ENCODE measurements at regions not wholly inside any gene's neighbourhood (a gene's known extent, or its start where the extent isn't known, plus 50 kb on each side); places are given as distances from the start of the nearest gene placed in this dataset.

GRCh38 chr20:11445161-11445560 is 472.5 kb upstream of the BTBD3 start:
- no peak overlapping the region for H3K9ac ChIP-seq (ENCODE audit: low read depth in 1 of 2, low read length in 2 of 2)
- H3K4me3 ChIP-seq (ENCODE audit: low read length in 2 of 2), result no peak overlapping the region
- no peaks in the 10 kb centered on the region for H3K27me3 ChIP-seq (ENCODE audit: control insufficient read depth in 2 of 2, insufficient read depth in 2 of 2, low read length in 2 of 2)
- no peaks in the 10 kb centered on the region for H3K4me1 ChIP-seq (ENCODE audit: control insufficient read depth in 2 of 2, insufficient read depth in 2 of 2, low read length in 2 of 2)
- H3K27ac ChIP-seq (ENCODE audit: low read depth in 2 of 2, low read length in 2 of 2), result no peak overlapping the region
- H3K9me3 ChIP-seq (ENCODE audit: control insufficient read depth in 2 of 2, low read length in 2 of 2), result no peaks in the 10 kb centered on the region
- H3K36me3 ChIP-seq (ENCODE audit: control insufficient read depth in 2 of 2, insufficient read depth in 2 of 2, low read length in 2 of 2), result no peaks in the 10 kb centered on the region

GRCh38 chr20:11445891-11446290 is 471.8 kb upstream of the BTBD3 start:
- Histone ChIP-seq H3K4me3 (ENCODE audit: low read length in 2 of 2) (no peak overlapping the region), H3K4me1 (ENCODE audit: control insufficient read depth in 2 of 2, insufficient read depth in 2 of 2, low read length in 2 of 2) (no peaks in the 10 kb centered on the region), H3K27ac (ENCODE audit: low read depth in 2 of 2, low read length in 2 of 2) (no peak overlapping the region), H3K36me3 (ENCODE audit: control insufficient read depth in 2 of 2, insufficient read depth in 2 of 2, low read length in 2 of 2) (no peaks in the 10 kb centered on the region), H3K9me3 (ENCODE audit: control insufficient read depth in 2 of 2, low read length in 2 of 2) (no peaks in the 10 kb centered on the region), H3K9ac (ENCODE audit: low read depth in 1 of 2, low read length in 2 of 2) (no peak overlapping the region), H3K27me3 (ENCODE audit: control insufficient read depth in 2 of 2, insufficient read depth in 2 of 2, low read length in 2 of 2) (no peaks in the 10 kb centered on the region)

- H3K27ac ChIP-seq (ENCODE audit: low read depth in 2 of 2, low read length in 2 of 2), result no peak overlapping the region
- no peak overlapping the region for H3K4me3 ChIP-seq (ENCODE audit: low read length in 2 of 2)
- no peak overlapping the region for H3K9ac ChIP-seq (ENCODE audit: low read depth in 1 of 2, low read length in 2 of 2)
These were observed 470.2 kb upstream of the BTBD3 start for GRCh38 chr20:11447371-11448100.

GRCh38 chr20:11448554-11448953 is 469.1 kb upstream of the BTBD3 start:
- no peak overlapping the region for H3K4me3 ChIP-seq (ENCODE audit: low read length in 2 of 2)
- no peak overlapping the region for H3K9ac ChIP-seq (ENCODE audit: low read depth in 1 of 2, low read length in 2 of 2)
- H3K36me3 ChIP-seq (ENCODE audit: control insufficient read depth in 2 of 2, insufficient read depth in 2 of 2, low read length in 2 of 2), result no peaks in the 10 kb centered on the region
- no peaks in the 10 kb centered on the region for H3K27me3 ChIP-seq (ENCODE audit: control insufficient read depth in 2 of 2, insufficient read depth in 2 of 2, low read length in 2 of 2)
- H3K4me1 ChIP-seq (ENCODE audit: control insufficient read depth in 2 of 2, insufficient read depth in 2 of 2, low read length in 2 of 2), result no peaks in the 10 kb centered on the region
- no peak overlapping the region for H3K27ac ChIP-seq (ENCODE audit: low read depth in 2 of 2, low read length in 2 of 2)
- H3K9me3 ChIP-seq (ENCODE audit: control insufficient read depth in 2 of 2, low read length in 2 of 2), result no peaks in the 10 kb centered on the region

More at GRCh38 chr20:11447371-11448100, 470.2 kb upstream of the BTBD3 start:
- Histone ChIP-seq H3K9me3 (ENCODE audit: control insufficient read depth in 2 of 2, low read length in 2 of 2) (no peaks in the 10 kb centered on the region), H3K36me3 (ENCODE audit: control insufficient read depth in 2 of 2, insufficient read depth in 2 of 2, low read length in 2 of 2) (no peaks in the 10 kb centered on the region), H3K27me3 (ENCODE audit: control insufficient read depth in 2 of 2, insufficient read depth in 2 of 2, low read length in 2 of 2) (no peaks in the 10 kb centered on the region), H3K4me1 (ENCODE audit: control insufficient read depth in 2 of 2, insufficient read depth in 2 of 2, low read length in 2 of 2) (no peaks in the 10 kb centered on the region)

GRCh38 chr20:11451793-11452291 is 465.9 kb upstream of the BTBD3 start:
- no peak overlapping the region for H3K27ac ChIP-seq (ENCODE audit: low read depth in 2 of 2, low read length in 2 of 2)

GRCh38 chr20:11452326-11452725 is 465.4 kb upstream of the BTBD3 start:
- Histone ChIP-seq H3K27me3 (ENCODE audit: control insufficient read depth in 2 of 2, insufficient read depth in 2 of 2, low read length in 2 of 2) (no peaks in the 10 kb centered on the region), H3K9me3 (ENCODE audit: control insufficient read depth in 2 of 2, low read length in 2 of 2) (no peaks in the 10 kb centered on the region), H3K36me3 (ENCODE audit: control insufficient read depth in 2 of 2, insufficient read depth in 2 of 2, low read length in 2 of 2) (no peaks in the 10 kb centered on the region), H3K4me1 (ENCODE audit: control insufficient read depth in 2 of 2, insufficient read depth in 2 of 2, low read length in 2 of 2) (peaks cover 9% of the 10 kb centered on the region in 2 donors), H3K4me3 (ENCODE audit: low read length in 2 of 2) (no peak overlapping the region), H3K9ac (ENCODE audit: low read depth in 1 of 2, low read length in 2 of 2) (no peak overlapping the region), H3K27ac (ENCODE audit: low read depth in 2 of 2, low read length in 2 of 2) (no peak overlapping the region)

More at GRCh38 chr20:11451793-11452291, 465.9 kb upstream of the BTBD3 start:
- Histone ChIP-seq H3K4me1 (ENCODE audit: control insufficient read depth in 2 of 2, insufficient read depth in 2 of 2, low read length in 2 of 2) (peaks cover 9% of the 10 kb centered on the region in 2 donors), H3K4me3 (ENCODE audit: low read length in 2 of 2) (no peak overlapping the region), H3K9me3 (ENCODE audit: control insufficient read depth in 2 of 2, low read length in 2 of 2) (no peaks in the 10 kb centered on the region), H3K27me3 (ENCODE audit: control insufficient read depth in 2 of 2, insufficient read depth in 2 of 2, low read length in 2 of 2) (no peaks in the 10 kb centered on the region), H3K9ac (ENCODE audit: low read depth in 1 of 2, low read length in 2 of 2) (no peak overlapping the region), H3K36me3 (ENCODE audit: control insufficient read depth in 2 of 2, insufficient read depth in 2 of 2, low read length in 2 of 2) (no peaks in the 10 kb centered on the region)

GRCh38 chr20:11453430-11453829 is 464.3 kb upstream of the BTBD3 start:
- no peak overlapping the region for H3K4me3 ChIP-seq (ENCODE audit: low read length in 2 of 2)
- H3K9ac ChIP-seq (ENCODE audit: low read depth in 1 of 2, low read length in 2 of 2), result no peak overlapping the region
- no peak overlapping the region for H3K27ac ChIP-seq (ENCODE audit: low read depth in 2 of 2, low read length in 2 of 2)
- no peaks in the 10 kb centered on the region for H3K36me3 ChIP-seq (ENCODE audit: control insufficient read depth in 2 of 2, insufficient read depth in 2 of 2, low read length in 2 of 2)
- no peaks in the 10 kb centered on the region for H3K27me3 ChIP-seq (ENCODE audit: control insufficient read depth in 2 of 2, insufficient read depth in 2 of 2, low read length in 2 of 2)
- H3K9me3 ChIP-seq (ENCODE audit: control insufficient read depth in 2 of 2, low read length in 2 of 2), result no peaks in the 10 kb centered on the region
- H3K4me1 ChIP-seq (ENCODE audit: control insufficient read depth in 2 of 2, insufficient read depth in 2 of 2, low read length in 2 of 2), result peaks cover 9 to 11% of the 10 kb centered on the region in 2 donors

- H3K4me3 ChIP-seq (ENCODE audit: low read length in 2 of 2), result peak overlapping the region; percentile 3 to 51
- H3K9ac ChIP-seq (ENCODE audit: low read depth in 1 of 2, low read length in 2 of 2), result no peak overlapping the region
- no peaks in the 10 kb centered on the region for H3K9me3 ChIP-seq (ENCODE audit: control insufficient read depth in 2 of 2, low read length in 2 of 2)
- H3K36me3 ChIP-seq (ENCODE audit: control insufficient read depth in 2 of 2, insufficient read depth in 2 of 2, low read length in 2 of 2), result no peaks in the 10 kb centered on the region
- H3K27me3 ChIP-seq (ENCODE audit: control insufficient read depth in 2 of 2, insufficient read depth in 2 of 2, low read length in 2 of 2), result no peaks in the 10 kb centered on the region
- peaks cover 9 to 19% of the 10 kb centered on the region in 2 donors for H3K4me1 ChIP-seq (ENCODE audit: control insufficient read depth in 2 of 2, insufficient read depth in 2 of 2, low read length in 2 of 2)
- no peak overlapping the region for H3K27ac ChIP-seq (ENCODE audit: low read depth in 2 of 2, low read length in 2 of 2)
These were observed 462.5 kb upstream of the BTBD3 start for GRCh38 chr20:11454966-11455799.

- Histone ChIP-seq H3K36me3 (ENCODE audit: control insufficient read depth in 2 of 2, insufficient read depth in 2 of 2, low read length in 2 of 2) (no peaks in the 10 kb centered on the region), H3K4me3 (ENCODE audit: low read length in 2 of 2) (no peak overlapping the region), H3K27ac (ENCODE audit: low read depth in 2 of 2, low read length in 2 of 2) (no peak overlapping the region), H3K9ac (ENCODE audit: low read depth in 1 of 2, low read length in 2 of 2) (no peak overlapping the region), H3K27me3 (ENCODE audit: control insufficient read depth in 2 of 2, insufficient read depth in 2 of 2, low read length in 2 of 2) (no peaks in the 10 kb centered on the region), H3K4me1 (ENCODE audit: control insufficient read depth in 2 of 2, insufficient read depth in 2 of 2, low read length in 2 of 2) (peaks cover 9 to 19% of the 10 kb centered on the region in 2 donors), H3K9me3 (ENCODE audit: control insufficient read depth in 2 of 2, low read length in 2 of 2) (no peaks in the 10 kb centered on the region)
These were observed 460.2 kb upstream of the BTBD3 start for GRCh38 chr20:11457488-11457887.
